Glutamatergic neuron (in vitro differentiated cells): ENCODE measurements at regions not wholly inside any gene's neighbourhood (a gene's known extent, or its start where the extent isn't known, plus 50 kb on each side); places are given as distances from the start of the nearest gene placed in this dataset.

Source experiments
- DNase-seq: peaks from one replicate; pipeline ENCODE4 v3.0.0; 2022
- H3K27ac Mint-ChIP-seq: one replicate; pipeline ENCODE4 v1.8.0; 2020; ENCODE audit warnings: mild to moderate bottlenecking, mixed read lengths, inconsistent platforms; ENCODE audit not compliant: unreplicated experiment
- H3K27me3 Mint-ChIP-seq: one replicate; pipeline ENCODE4 v1.8.0; 2020; ENCODE audit warnings: mild to moderate bottlenecking, moderate library complexity, mixed read lengths, inconsistent platforms; ENCODE audit not compliant: unreplicated experiment
- H3K36me3 Mint-ChIP-seq: one replicate; pipeline ENCODE4 v1.8.0; 2020; ENCODE audit warnings: mild to moderate bottlenecking, mixed read lengths, inconsistent platforms; ENCODE audit not compliant: unreplicated experiment
- H3K4me1 Mint-ChIP-seq: one replicate; pipeline ENCODE4 v1.8.0; 2020; ENCODE audit warnings: mild to moderate bottlenecking, low read depth, mixed read lengths, inconsistent platforms; ENCODE audit not compliant: unreplicated experiment
- H3K4me3 Mint-ChIP-seq: one replicate; pipeline ENCODE4 v1.8.0; 2020; ENCODE audit warnings: mild to moderate bottlenecking, mixed read lengths, inconsistent platforms; ENCODE audit not compliant: unreplicated experiment
- H3K9me3 Mint-ChIP-seq: one replicate; pipeline ENCODE4 v1.8.0; 2020; ENCODE audit warnings: mild to moderate bottlenecking, moderate library complexity, mixed read lengths, inconsistent platforms; ENCODE audit not compliant: unreplicated experiment
- CTCF ChIP-seq: fragments of 200-600 bp; sonication (generic); IDR thresholded peaks from one replicate; pipeline ENCODE4 v1.5.0; 2021; ENCODE audit not compliant: partially characterized antibody, unreplicated experiment

- Mint-ChIP-seq H3K4me3 (no peak overlapping the region), H3K27me3 (no peaks in the 10 kb centered on the region), H3K9me3 (no peaks in the 10 kb centered on the region), H3K36me3 (no peaks in the 10 kb centered on the region), H3K4me1 (no peaks in the 10 kb centered on the region), H3K27ac (no peak overlapping the region)
- DNase-seq: no peak
- TF ChIP-seq CTCF: no peak
These were observed 82.8 kb upstream of the HAAO start for GRCh38 chr2:42874949-42875801.

GRCh38 chr2:42872721-42873120 is 80.3 kb upstream of the HAAO start:
- DNase-seq: no peak
- peaks cover 13% of the 10 kb centered on the region for H3K36me3 Mint-ChIP-seq
- H3K4me3 Mint-ChIP-seq: no peak overlapping the region
- no peaks in the 10 kb centered on the region for H3K27me3 Mint-ChIP-seq
- no peak for TF ChIP-seq CTCF
- H3K9me3 Mint-ChIP-seq: peaks cover 3% of the 10 kb centered on the region
- no peaks in the 10 kb centered on the region for H3K4me1 Mint-ChIP-seq
- H3K27ac Mint-ChIP-seq: no peak overlapping the region

- DNase-seq: no peak
- Mint-ChIP-seq H3K4me1 (no peaks in the 10 kb centered on the region), H3K27ac (no peak overlapping the region), H3K36me3 (peaks cover 13% of the 10 kb centered on the region), H3K4me3 (no peak overlapping the region), H3K27me3 (no peaks in the 10 kb centered on the region), H3K9me3 (peaks cover 3% of the 10 kb centered on the region)
- TF ChIP-seq CTCF: no peak
These were observed 79.0 kb upstream of the HAAO start for GRCh38 chr2:42871372-42871771.

- Mint-ChIP-seq H3K36me3 (peaks cover 13% of the 10 kb centered on the region), H3K4me3 (no peak overlapping the region), H3K27me3 (peaks cover 2% of the 10 kb centered on the region), H3K27ac (no peak overlapping the region), H3K4me1 (no peaks in the 10 kb centered on the region), H3K9me3 (peaks cover 3% of the 10 kb centered on the region)
- TF ChIP-seq CTCF: no peak
- DNase-seq: no peak
These were observed 76.5 kb upstream of the HAAO start for GRCh38 chr2:42868874-42869273.

GRCh38 chr2:42868096-42868495 is 75.7 kb upstream of the HAAO start:
- H3K27me3 Mint-ChIP-seq: peaks cover 2% of the 10 kb centered on the region
- no peaks in the 10 kb centered on the region for H3K4me1 Mint-ChIP-seq
- H3K36me3 Mint-ChIP-seq: peaks cover 13% of the 10 kb centered on the region
- peaks cover 3% of the 10 kb centered on the region for H3K9me3 Mint-ChIP-seq
- H3K27ac Mint-ChIP-seq: no peak overlapping the region
- TF ChIP-seq CTCF: no peak
- H3K4me3 Mint-ChIP-seq: no peak overlapping the region
- no peak for DNase-seq
